ENCODE measurements at regions not wholly inside any gene's neighbourhood (a gene's known extent, or its start where the extent isn't known, plus 50 kb on each side); places are given as distances from the start of the nearest gene placed in this dataset.

GRCh38 chr12:103139876-103140275 is 182.4 kb downstream of the ASCL1 start:
- Mint-ChIP-seq H3K36me3 (no peaks in the 10 kb centered on the region), H3K27me3 (no peaks in the 10 kb centered on the region), H3K9me3 (peaks cover 0 to 15% (median 4%) of the 10 kb centered on the region in 7 donors), H3K4me1 (no peaks in the 10 kb centered on the region), H3K4me3 (no peak overlapping the region), H3K27ac (no peak overlapping the region)
- no peaks in the 10 kb centered on the region for H3K36me3 ChIP-seq (ENCODE audit: control insufficient read depth, insufficient read depth, low read length)
- no peak overlapping the region for H3K4me3 ChIP-seq (ENCODE audit: low read depth, low read length)
- no peaks in the 10 kb centered on the region for H3K9me3 ChIP-seq (ENCODE audit: control insufficient read depth in 2 of 2, low read length in 2 of 2)
- ATAC-seq (ENCODE audit: low read depth in 2 of 2) (no peak), DNase-seq (no peak)
- no peaks in the 10 kb centered on the region for H3K27me3 ChIP-seq (ENCODE audit: control insufficient read depth, insufficient read depth, low read length)
- no peak overlapping the region for H3K27ac ChIP-seq (ENCODE audit: insufficient read depth, low read length, poor library complexity, severe bottlenecking)
- no peaks in the 10 kb centered on the region for H3K4me1 ChIP-seq (ENCODE audit: control insufficient read depth, insufficient read depth, low read length, poor library complexity, severe bottlenecking)

GRCh38 chr12:103140286-103140685 is 182.8 kb downstream of the ASCL1 start:
- no peaks in the 10 kb centered on the region for H3K36me3 Mint-ChIP-seq
- H3K27ac Mint-ChIP-seq, result no peak overlapping the region
- Histone ChIP-seq H3K27me3 (ENCODE audit: control insufficient read depth, insufficient read depth, low read length) (no peaks in the 10 kb centered on the region), H3K27ac (ENCODE audit: insufficient read depth, low read length, poor library complexity, severe bottlenecking) (no peak overlapping the region), H3K4me3 (ENCODE audit: low read depth, low read length) (no peak overlapping the region), H3K9me3 (ENCODE audit: control insufficient read depth in 2 of 2, low read length in 2 of 2) (no peaks in the 10 kb centered on the region), H3K4me1 (ENCODE audit: control insufficient read depth, insufficient read depth, low read length, poor library complexity, severe bottlenecking) (no peaks in the 10 kb centered on the region), H3K36me3 (ENCODE audit: control insufficient read depth, insufficient read depth, low read length) (no peaks in the 10 kb centered on the region)
- H3K9me3 Mint-ChIP-seq, result peaks cover 0 to 14% (median 3%) of the 10 kb centered on the region in 7 donors
- ATAC-seq (ENCODE audit: low read depth in 2 of 2), result no peak
- no peaks in the 10 kb centered on the region for H3K27me3 Mint-ChIP-seq
- no peaks in the 10 kb centered on the region for H3K4me1 Mint-ChIP-seq
- no peak overlapping the region for H3K4me3 Mint-ChIP-seq
- DNase-seq, result no peak

GRCh38 chr12:103144278-103144677 is 186.8 kb downstream of the ASCL1 start:
- H3K27me3 ChIP-seq (ENCODE audit: control insufficient read depth, insufficient read depth, low read length), result no peaks in the 10 kb centered on the region
- Mint-ChIP-seq H3K27ac (no peak overlapping the region), H3K4me1 (no peaks in the 10 kb centered on the region), H3K36me3 (no peaks in the 10 kb centered on the region), H3K27me3 (no peaks in the 10 kb centered on the region), H3K4me3 (no peak overlapping the region), H3K9me3 (peaks cover 0 to 4% (median 0%) of the 10 kb centered on the region in 7 donors)
- DNase-seq (no peak), ATAC-seq (ENCODE audit: low read depth in 2 of 2) (no peak)
- no peaks in the 10 kb centered on the region for H3K9me3 ChIP-seq (ENCODE audit: control insufficient read depth in 2 of 2, low read length in 2 of 2)
- H3K36me3 ChIP-seq (ENCODE audit: control insufficient read depth, insufficient read depth, low read length), result no peaks in the 10 kb centered on the region
- no peaks in the 10 kb centered on the region for H3K4me1 ChIP-seq (ENCODE audit: control insufficient read depth, insufficient read depth, low read length, poor library complexity, severe bottlenecking)
- H3K27ac ChIP-seq (ENCODE audit: insufficient read depth, low read length, poor library complexity, severe bottlenecking), result no peak overlapping the region
- no peak overlapping the region for H3K4me3 ChIP-seq (ENCODE audit: low read depth, low read length)

- ATAC-seq (ENCODE audit: low read depth in 2 of 2) (no peak), DNase-seq (no peak)
- H3K4me3 Mint-ChIP-seq, result no peak overlapping the region
- no peaks in the 10 kb centered on the region for H3K4me1 Mint-ChIP-seq
- H3K4me3 ChIP-seq (ENCODE audit: low read depth, low read length), result no peak overlapping the region
- no peaks in the 10 kb centered on the region for H3K4me1 ChIP-seq (ENCODE audit: control insufficient read depth, insufficient read depth, low read length, poor library complexity, severe bottlenecking)
- no peak overlapping the region for H3K27ac Mint-ChIP-seq
- H3K27me3 ChIP-seq (ENCODE audit: control insufficient read depth, insufficient read depth, low read length), result no peaks in the 10 kb centered on the region
- H3K9me3 ChIP-seq (ENCODE audit: control insufficient read depth in 2 of 2, low read length in 2 of 2), result peaks cover 0 to 3% of the 10 kb centered on the region in 2 experiments
- H3K36me3 Mint-ChIP-seq, result no peaks in the 10 kb centered on the region
- H3K9me3 Mint-ChIP-seq, result peaks cover 0 to 11% (median 1%) of the 10 kb centered on the region in 7 donors
- no peaks in the 10 kb centered on the region for H3K36me3 ChIP-seq (ENCODE audit: control insufficient read depth, insufficient read depth, low read length)
- no peaks in the 10 kb centered on the region for H3K27me3 Mint-ChIP-seq
- H3K27ac ChIP-seq (ENCODE audit: insufficient read depth, low read length, poor library complexity, severe bottlenecking), result no peak overlapping the region
Measured at GRCh38 chr12:103160622-103161021, 203.1 kb downstream of the ASCL1 start.

- H3K27ac Mint-ChIP-seq, result no peak overlapping the region
- no peaks in the 10 kb centered on the region for H3K4me1 Mint-ChIP-seq
- H3K27me3 Mint-ChIP-seq, result no peaks in the 10 kb centered on the region
- Histone ChIP-seq H3K9me3 (ENCODE audit: control insufficient read depth in 2 of 2, low read length in 2 of 2) (peaks cover 0 to 3% of the 10 kb centered on the region in 2 experiments), H3K27me3 (ENCODE audit: control insufficient read depth, insufficient read depth, low read length) (no peaks in the 10 kb centered on the region), H3K4me3 (ENCODE audit: low read depth, low read length) (no peak overlapping the region), H3K4me1 (ENCODE audit: control insufficient read depth, insufficient read depth, low read length, poor library complexity, severe bottlenecking) (no peaks in the 10 kb centered on the region), H3K36me3 (ENCODE audit: control insufficient read depth, insufficient read depth, low read length) (no peaks in the 10 kb centered on the region), H3K27ac (ENCODE audit: insufficient read depth, low read length, poor library complexity, severe bottlenecking) (no peak overlapping the region)
- H3K36me3 Mint-ChIP-seq, result no peaks in the 10 kb centered on the region
- no peak for ATAC-seq (ENCODE audit: low read depth in 2 of 2)
- peaks cover 0 to 11% (median 0%) of the 10 kb centered on the region in 7 donors for H3K9me3 Mint-ChIP-seq
- no peak overlapping the region for H3K4me3 Mint-ChIP-seq
- no peak for DNase-seq
Measured at GRCh38 chr12:103161582-103162362, 204.3 kb downstream of the ASCL1 start.

- Histone ChIP-seq H3K36me3 (ENCODE audit: control insufficient read depth, insufficient read depth, low read length) (no peaks in the 10 kb centered on the region), H3K4me3 (ENCODE audit: low read depth, low read length) (no peak overlapping the region), H3K4me1 (ENCODE audit: control insufficient read depth, insufficient read depth, low read length, poor library complexity, severe bottlenecking) (no peaks in the 10 kb centered on the region), H3K27ac (ENCODE audit: insufficient read depth, low read length, poor library complexity, severe bottlenecking) (no peak overlapping the region), H3K27me3 (ENCODE audit: control insufficient read depth, insufficient read depth, low read length) (no peaks in the 10 kb centered on the region), H3K9me3 (ENCODE audit: control insufficient read depth in 2 of 2, low read length in 2 of 2) (no peaks in the 10 kb centered on the region)
- no peaks in the 10 kb centered on the region for H3K4me1 Mint-ChIP-seq
- H3K4me3 Mint-ChIP-seq, result no peak overlapping the region
- ATAC-seq (ENCODE audit: low read depth in 2 of 2) (no peak), DNase-seq (no peak)
- H3K9me3 Mint-ChIP-seq, result peaks cover 0 to 8% (median 2%) of the 10 kb centered on the region in 7 donors
- H3K36me3 Mint-ChIP-seq, result no peaks in the 10 kb centered on the region
- peaks cover 7% of the 10 kb centered on the region for H3K27me3 Mint-ChIP-seq
- H3K27ac Mint-ChIP-seq, result no peak overlapping the region
Measured at GRCh38 chr12:103166949-103167348, 209.5 kb downstream of the ASCL1 start.

GRCh38 chr12:103172447-103173112 is 215.1 kb downstream of the ASCL1 start:
- H3K4me1 Mint-ChIP-seq, result no peaks in the 10 kb centered on the region
- H3K4me1 ChIP-seq (ENCODE audit: control insufficient read depth, insufficient read depth, low read length, poor library complexity, severe bottlenecking), result no peaks in the 10 kb centered on the region
- no peak overlapping the region for H3K27ac Mint-ChIP-seq
- H3K36me3 Mint-ChIP-seq, result no peaks in the 10 kb centered on the region
- H3K4me3 ChIP-seq (ENCODE audit: low read depth, low read length), result no peak overlapping the region
- H3K27me3 Mint-ChIP-seq, result peaks cover 11% of the 10 kb centered on the region
- H3K9me3 Mint-ChIP-seq, result peaks cover 0 to 8% (median 2%) of the 10 kb centered on the region in 7 donors
- no peak overlapping the region for H3K4me3 Mint-ChIP-seq
- no peak overlapping the region for H3K27ac ChIP-seq (ENCODE audit: insufficient read depth, low read length, poor library complexity, severe bottlenecking)
- no peak for ATAC-seq (ENCODE audit: low read depth in 2 of 2)
- no peaks in the 10 kb centered on the region for H3K36me3 ChIP-seq (ENCODE audit: control insufficient read depth, insufficient read depth, low read length)
- H3K9me3 ChIP-seq (ENCODE audit: control insufficient read depth in 2 of 2, low read length in 2 of 2), result no peaks in the 10 kb centered on the region
- no peaks in the 10 kb centered on the region for H3K27me3 ChIP-seq (ENCODE audit: control insufficient read depth, insufficient read depth, low read length)
- no peak for DNase-seq

- ATAC-seq (ENCODE audit: low read depth in 2 of 2) (no peak), DNase-seq (no peak)
- Mint-ChIP-seq H3K36me3 (no peaks in the 10 kb centered on the region), H3K4me1 (no peaks in the 10 kb centered on the region), H3K4me3 (no peak overlapping the region), H3K9me3 (peaks cover 0 to 2% (median 0%) of the 10 kb centered on the region in 7 donors), H3K27ac (no peak overlapping the region), H3K27me3 (peaks cover 11% of the 10 kb centered on the region)
- no peaks in the 10 kb centered on the region for H3K9me3 ChIP-seq (ENCODE audit: control insufficient read depth in 2 of 2, low read length in 2 of 2)
- no peaks in the 10 kb centered on the region for H3K27me3 ChIP-seq (ENCODE audit: control insufficient read depth, insufficient read depth, low read length)
- no peak overlapping the region for H3K4me3 ChIP-seq (ENCODE audit: low read depth, low read length)
- no peaks in the 10 kb centered on the region for H3K4me1 ChIP-seq (ENCODE audit: control insufficient read depth, insufficient read depth, low read length, poor library complexity, severe bottlenecking)
- no peaks in the 10 kb centered on the region for H3K36me3 ChIP-seq (ENCODE audit: control insufficient read depth, insufficient read depth, low read length)
- no peak overlapping the region for H3K27ac ChIP-seq (ENCODE audit: insufficient read depth, low read length, poor library complexity, severe bottlenecking)
Measured at GRCh38 chr12:103175625-103176024, 218.2 kb downstream of the ASCL1 start.
